ENCODE measurements at regions not wholly inside any gene's neighbourhood (a gene's known extent, or its start where the extent isn't known, plus 50 kb on each side); places are given as distances from the start of the nearest gene placed in this dataset.

- FAIRE-seq (no peak), DNase-seq (ENCODE audit: extremely low read depth in 1 of 4, low spot score in 3 of 4) (no peak), ATAC-seq (no peak)
- 3% methylated on average over 3 of the region's 3 CpGs for WGBS (ENCODE audit: insufficient coverage, low coverage, missing lambda C conversion rate)
- intact Hi-C loops (cut with micrococcal nuclease), result no loop called here
- Histone ChIP-seq H3K4me1 (replicated peaks in 1 of 2; ENCODE audit: control insufficient read depth in 2 of 2, insufficient read depth in 2 of 2, low read length in 2 of 2) (no peaks in the 10 kb centered on the region), H4K20me1 (replicated peaks; ENCODE audit: control insufficient read depth, insufficient read depth, low read length) (no peaks in the 10 kb centered on the region), H3K27me3 (ENCODE audit: control insufficient read depth in 2 of 2, insufficient read depth in 2 of 2, low read length in 2 of 2) (no peaks in the 10 kb centered on the region), H3K4me3 (no peak overlapping the region), H3K9me1 (ENCODE audit: control insufficient read depth, insufficient read depth, low read length) (no peaks in the 10 kb centered on the region), H3K9ac (ENCODE audit: insufficient read depth in 1 of 2, low read depth in 2 of 2, low read length in 2 of 2) (no peak overlapping the region), H3K9me3 (replicated peaks; ENCODE audit: control insufficient read depth, insufficient read depth, low read depth, low read length) (no peaks in the 10 kb centered on the region), H2AFZ (ENCODE audit: low read depth, low read length) (no peak overlapping the region), H3K27ac (ENCODE audit: extremely low read depth, low read depth, low read length) (no peak overlapping the region), H3K4me2 (ENCODE audit: insufficient read depth, low read length) (no peak overlapping the region), H3K36me3 (ENCODE audit: control insufficient read depth, insufficient read depth, low read length) (no peaks in the 10 kb centered on the region), H3K79me2 (ENCODE audit: control insufficient read depth, insufficient read depth, low read length) (no peaks in the 10 kb centered on the region)
- BruUV-seq (replicated peaks), result no TSS peak
- in situ Hi-C loops (cut with MboI), result no loop called here
- CTCF ChIA-PET (ENCODE audit: low intra/inter-chr PET ratio), result no interaction called here
- POLR2A ChIA-PET, result no interaction called here
- TF ChIP-seq SMAD4 (CRISPR knock-in tag; conservative IDR thresholded peaks at IDR 0.05), result no peak
- TF ChIP-seq ZNF79 (CRISPR knock-in tag; IDR thresholded peaks at IDR 0.05; ENCODE audit: low read depth), result no peak
- TF ChIP-seq ZNF609 (CRISPR knock-in tag; IDR thresholded peaks at IDR 0.05; ENCODE audit: borderline replicate concordance), result no peak
- no peak for TF ChIP-seq JUNB (CRISPR knock-in tag; conservative IDR thresholded peaks at IDR 0.05)
- no peak for TF ChIP-seq SMC3 (conservative IDR thresholded peaks at IDR 0.05; ENCODE audit: insufficient read depth, low read depth, low read length)
- no peak for TF ChIP-seq ESRRB (CRISPR knock-in tag; IDR thresholded peaks at IDR 0.05; ENCODE audit: borderline replicate concordance)
- TF ChIP-seq TAF9B (IDR thresholded peaks at IDR 0.05; ENCODE audit: partially characterized antibody), result no peak
- TF ChIP-seq, protein P1, sequence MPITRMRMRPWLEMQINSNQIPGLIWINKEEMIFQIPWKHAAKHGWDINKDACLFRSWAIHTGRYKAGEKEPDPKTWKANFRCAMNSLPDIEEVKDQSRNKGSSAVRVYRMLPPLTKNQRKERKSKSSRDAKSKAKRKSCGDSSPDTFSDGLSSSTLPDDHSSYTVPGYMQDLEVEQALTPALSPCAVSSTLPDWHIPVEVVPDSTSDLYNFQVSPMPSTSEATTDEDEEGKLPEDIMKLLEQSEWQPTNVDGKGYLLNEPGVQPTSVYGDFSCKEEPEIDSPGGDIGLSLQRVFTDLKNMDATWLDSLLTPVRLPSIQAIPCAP (CRISPR knock-in tag; IDR thresholded peaks at IDR 0.05; ENCODE audit: borderline replicate concordance), result no peak
- no peak for TF ChIP-seq ETS2 (tag; IDR thresholded peaks at IDR 0.05; ENCODE audit: borderline replicate concordance, poor library complexity, severe bottlenecking)
- no peak for TF ChIP-seq ZNF280B (CRISPR knock-in tag; IDR thresholded peaks at IDR 0.05)
- TF ChIP-seq KLF6 (CRISPR knock-in tag; IDR thresholded peaks at IDR 0.05; ENCODE audit: borderline replicate concordance), result no peak
- no peak for TF ChIP-seq GABPA (tag; conservative IDR thresholded peaks at IDR 0.05; ENCODE audit: low read depth)
- TF ChIP-seq ZNF12 (CRISPR knock-in tag; IDR thresholded peaks at IDR 0.05), result no peak
- TF ChIP-seq MAZ (CRISPR knock-in tag; conservative IDR thresholded peaks at IDR 0.05 in 1 of 2, IDR thresholded peaks at IDR 0.05 in 1 of 2), result no peak
Measured at GRCh38 chr3:162175878-162176277, 679.3 kb downstream of the OTOL1 start.
